GM12878 (cell line): ENCODE measurements at regions not wholly inside any gene's neighbourhood (a gene's known extent, or its start where the extent isn't known, plus 50 kb on each side); places are given as distances from the start of the nearest gene placed in this dataset.

Experiments
- ATAC-seq: fragments of 200-7000 bp; cut with Tn5 transposase; 3 replicates; pipeline ENCODE4 v1.9.1; 2020; ENCODE audit warnings: mild to moderate bottlenecking, moderate library complexity
- BruUV-seq: library from RNA; stranded (reverse); fragments of 400-500 nt; replicated peaks from 2 replicates; lab custom pipeline; 2021; lab: Mats Ljungman, UMichigan
- CTCF ChIA-PET: fragments of 300-600 bp; sonication (Branson Sonifier 250); formaldehyde crosslinking; extraction: SDS; loops from one replicate; lab custom pipeline; 2021; ENCODE audit warnings: inconsistent platforms; lab: Yijun Ruan, JAX
- POLR2A ChIA-PET: fragments of 350-600 bp; formaldehyde crosslinking; extraction: SDS; loops from one replicate; lab custom pipeline; 2021; ENCODE audit warnings: inconsistent platforms; lab: Charles Lee
- RAD21 ChIA-PET: fragments of 300-600 bp; sonication (Branson Sonifier 250); formaldehyde crosslinking; loops from one replicate; lab custom pipeline; 2023; ENCODE audit warnings: antibody characterized with exemption; ENCODE audit not compliant: unreplicated experiment; lab: Charles Lee
- SMC1A ChIA-PET: fragments of 300-600 bp; sonication (Branson Sonifier 250); formaldehyde crosslinking; loops from one replicate; lab custom pipeline; 2023; ENCODE audit not compliant: unreplicated experiment, uncharacterized antibody; lab: Charles Lee
- DNase-seq: peaks from one replicate; pipeline ENCODE4 v3.0.0-alpha.2; 2011; ENCODE audit warnings: low read depth, low spot score
- FAIRE-seq: peaks from 3 replicates; lab custom pipeline; 2011; peaks lifted over from hg19 to GRCh38; lab: Jason Lieb, UNC
- H2AFZ ChIP-seq: 2 replicates; pipeline ENCODE4 v1.6.0; 2011; ENCODE audit warnings: low read depth, low read length, control low read depth; ENCODE audit not compliant: control insufficient read depth
- H3K27ac ChIP-seq: 2 replicates; pipeline ENCODE4 v1.5.1; 2011; ENCODE audit warnings: control low read depth; ENCODE audit not compliant: control insufficient read depth, insufficient read depth
- H3K27me3 ChIP-seq, 2 experiments: replicated peaks in 1 of 2; 2 replicates each; pipeline versions ENCODE4 v1.6.0 to v1.6.1; 2011; ENCODE audit warnings: low read length in 1 of 2; ENCODE audit not compliant: control insufficient read depth in 2 of 2, insufficient read depth in 2 of 2
- H3K36me3 ChIP-seq, 2 experiments: 2 replicates each; pipeline ENCODE4 v1.5.1; 2011; ENCODE audit warnings: low read length in 1 of 2; ENCODE audit not compliant: control insufficient read depth in 2 of 2, insufficient read depth in 2 of 2
- H3K4me1 ChIP-seq: 2 replicates; pipeline ENCODE4 v1.6.1; 2011; ENCODE audit warnings: mild to moderate bottlenecking, low read length, moderate library complexity, mixed read lengths; ENCODE audit not compliant: control insufficient read depth, insufficient read depth
- H3K4me2 ChIP-seq: 2 replicates; pipeline ENCODE4 v1.6.0; 2011; ENCODE audit warnings: control low read depth; ENCODE audit not compliant: control insufficient read depth, insufficient read depth
- H3K4me3 ChIP-seq: fragments of 200-600 bp; sonication (generic); 2 replicates; pipeline ENCODE4 v1.5.1; 2016
- H3K79me2 ChIP-seq: 2 replicates; pipeline ENCODE4 v1.6.0; 2011; ENCODE audit warnings: low read length; ENCODE audit not compliant: control insufficient read depth, insufficient read depth
- H3K9ac ChIP-seq: 2 replicates; pipeline ENCODE4 v1.8.0; 2011; ENCODE audit warnings: low read length, control low read depth, mixed read lengths; ENCODE audit not compliant: control insufficient read depth, insufficient read depth
- H3K9me3 ChIP-seq: replicated peaks from 3 replicates; pipeline ENCODE4 v1.5.1; 2011; ENCODE audit warnings: mild to moderate bottlenecking, low read length; ENCODE audit not compliant: control insufficient read depth, insufficient read depth
- H4K20me1 ChIP-seq: 2 replicates; pipeline ENCODE4 v1.6.0; 2011; ENCODE audit not compliant: control insufficient read depth, insufficient read depth
- ASH2L ChIP-seq: fragments of 300-600, 200-600 bp; sonication (generic); IDR thresholded peaks from 2 replicates; pipeline ENCODE4 v1.6.1; 2017; ENCODE audit warnings: low read depth, mild to moderate bottlenecking, borderline replicate concordance
- BACH1 ChIP-seq: fragments of 450-650 bp; IDR thresholded peaks from 2 replicates; pipeline ENCODE4 v1.6.1; 2017; ENCODE audit warnings: mild to moderate bottlenecking, borderline replicate concordance
- BCL11A ChIP-seq: IDR thresholded peaks from 2 replicates; pipeline ENCODE4 v1.6.1; 2011; ENCODE audit warnings: low read depth, low read length
- CEBPB ChIP-seq, 2 experiments: fragments of 150-350 bp in 1 of 2; IDR thresholded peaks; 2 replicates each; pipeline ENCODE4 v1.6.1; 2012 to 2014; ENCODE audit warnings: low read depth in 2 of 2, low read length in 2 of 2, borderline replicate concordance in 1 of 2, inconsistent platforms in 1 of 2
- CHD4 ChIP-seq: fragments of 200-600 bp; sonication (generic); IDR thresholded peaks from 2 replicates; pipeline ENCODE4 v1.6.1; 2016; ENCODE audit warnings: mild to moderate bottlenecking
- CREM ChIP-seq: IDR thresholded peaks from 2 replicates; pipeline ENCODE4 v1.6.1; 2014; ENCODE audit warnings: antibody characterized with exemption, low read depth
- DPF2 ChIP-seq: fragments of 450-650 bp; IDR thresholded peaks from 2 replicates; pipeline ENCODE4 v1.6.1; 2017; ENCODE audit warnings: mild to moderate bottlenecking
- EGR1 ChIP-seq, 2 experiments: IDR thresholded peaks; 1 replicate in 1 of 2; 2 replicates in 1 of 2; pipeline ENCODE4 v1.6.1; 2011 to 2012; ENCODE audit warnings: low read depth in 2 of 2, low read length in 2 of 2, borderline replicate concordance in 1 of 2, mild to moderate bottlenecking in 1 of 2, moderate library complexity in 1 of 2
- FOS ChIP-seq: IDR thresholded peaks from 3 replicates; pipeline ENCODE4 v1.6.1; 2011; ENCODE audit warnings: borderline replicate concordance; ENCODE audit not compliant: insufficient read length; ENCODE audit errors: extremely low read depth
- MEF2B ChIP-seq: fragments of 450-650 bp; IDR thresholded peaks from 2 replicates; pipeline ENCODE4 v1.6.1; 2018; ENCODE audit warnings: mild to moderate bottlenecking, moderate library complexity; ENCODE audit not compliant: partially characterized antibody, poor library complexity, severe bottlenecking
- NR2C1 ChIP-seq: fragments of 450-650 bp; IDR thresholded peaks from 2 replicates; pipeline ENCODE4 v1.6.1; 2017; ENCODE audit warnings: antibody characterized with exemption, mild to moderate bottlenecking, moderate library complexity
- NR2F1 ChIP-seq: fragments of 450-650 bp; conservative IDR thresholded peaks from 2 replicates; pipeline ENCODE4 v1.6.1; 2017; ENCODE audit warnings: mild to moderate bottlenecking
- TAF1 ChIP-seq: IDR thresholded peaks from 2 replicates; pipeline ENCODE4 v1.6.1; 2011; ENCODE audit warnings: mild to moderate bottlenecking, low read depth, low read length, borderline replicate concordance
- TCF3 ChIP-seq: IDR thresholded peaks from 2 replicates; pipeline ENCODE4 v1.6.1; 2012; ENCODE audit warnings: low read depth, mild to moderate bottlenecking, low read length, borderline replicate concordance; ENCODE audit not compliant: insufficient read depth
- TCF7 ChIP-seq: IDR thresholded peaks from 2 replicates; pipeline ENCODE4 v1.6.1; 2014; ENCODE audit warnings: antibody characterized with exemption, borderline replicate concordance
- WGBS: methylation state at CpG from one replicate; pipeline ENCODE4 v1.1.6; 2016; ENCODE audit warnings: low lambda C conversion rate; ENCODE audit not compliant: insufficient replicate concordance, insufficient coverage; ENCODE audit errors: missing lambda C conversion rate; 5-methylcytosine and 5-hydroxymethylcytosine counted together
- in situ Hi-C: fragments of 300-500 bp; cut with MboI; formaldehyde crosslinking; loops from 9 replicates; pipeline ENCODE4 v1.14.3; 2018; ENCODE audit warnings: mixed read lengths
- intact Hi-C: fragments of 100-400 bp; cut with micrococcal nuclease; formaldehyde crosslinking; loops from one replicate; pipeline ENCODE4 v1.14.2; 2022; ENCODE audit not compliant: unreplicated experiment
- TF ChIP-seq, protein P1 (sequence below): IDR thresholded peaks from 2 replicates; pipeline ENCODE4 v1.6.1; 2011; ENCODE audit warnings: low read depth, mild to moderate bottlenecking, low read length, moderate library complexity, borderline replicate concordance; ENCODE audit errors: extremely low read depth
- TF ChIP-seq, protein P2 (sequence below): fragments of 450-650 bp; IDR thresholded peaks from 2 replicates; pipeline ENCODE4 v1.6.1; 2016; ENCODE audit warnings: mild to moderate bottlenecking, moderate library complexity, borderline replicate concordance
- TF ChIP-seq, protein P3 (sequence below): fragments of 450-650 bp; IDR thresholded peaks from 2 replicates; pipeline ENCODE4 v1.6.1; 2017; ENCODE audit warnings: mild to moderate bottlenecking, low read depth, inconsistent platforms; ENCODE audit not compliant: poor library complexity, severe bottlenecking

DNA sequence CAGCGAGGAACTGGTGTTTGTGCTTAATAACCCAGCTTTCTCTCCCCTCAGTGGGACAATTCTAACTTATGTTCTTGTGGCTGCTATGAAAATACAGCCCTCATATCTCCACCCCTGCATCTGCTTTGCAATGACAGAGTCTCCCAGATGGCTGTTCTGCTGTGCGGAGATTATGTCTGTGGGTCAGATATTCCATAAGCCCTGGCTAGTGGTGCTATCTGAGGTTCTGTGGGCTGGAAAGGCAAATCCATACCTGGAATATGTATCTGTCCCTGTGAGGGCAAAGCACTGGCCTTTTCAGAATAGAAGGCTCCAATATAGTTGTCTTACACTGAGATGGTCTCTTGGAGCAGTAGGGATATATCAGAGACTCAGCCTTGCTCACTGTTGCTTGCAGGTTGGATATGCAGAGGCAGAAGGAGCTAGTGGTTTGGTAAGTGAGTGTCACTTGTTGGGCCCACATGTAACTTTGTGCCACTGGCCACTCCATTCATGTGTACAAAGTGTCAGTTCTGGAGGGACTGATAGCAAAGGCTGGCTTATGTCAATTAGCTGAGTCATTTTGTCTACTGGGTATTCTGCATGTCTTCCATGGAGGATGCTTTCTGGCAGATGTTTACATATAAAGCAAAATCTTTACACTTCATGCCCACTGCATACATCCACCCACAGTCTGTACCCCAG lies 246.6 kb downstream of the FAM76B start:
- Histone ChIP-seq H3K27me3 (no peaks in the 10 kb centered on the region; a peak in 1 of 4 replicates), H3K4me3 (no peak overlapping the region), H3K79me2 (no peaks in the 10 kb centered on the region), H2AFZ (no peak overlapping the region), H3K4me1 (no peaks in the 10 kb centered on the region), H3K4me2 (no peak overlapping the region), H3K9me3 (no peaks in the 10 kb centered on the region), H3K9ac (no peak overlapping the region), H3K36me3 (no peaks in the 10 kb centered on the region), H3K27ac (no peak overlapping the region), H4K20me1 (no peaks in the 10 kb centered on the region)
- FAIRE-seq (no peak), DNase-seq (no peak), ATAC-seq (no peak)
- 64% methylated on average over 2 of the region's 2 CpGs for WGBS
- no TSS peak for BruUV-seq
- POLR2A ChIA-PET: no interaction called here
- RAD21 ChIA-PET: interaction anchor here (4.2 kb wide), 1 partner anchor 162 kb away, joined by 22 read pairs; no protein-coding TSS in a partner anchor
- CTCF ChIA-PET: interaction anchor here (1.1 to 4.2 kb wide), 3 partner anchors 10 to 163 kb away, joined by 3 to 36 read pairs (median 24); no protein-coding TSS in a partner anchor
- SMC1A ChIA-PET: interaction anchor here (0.7 to 8.1 kb wide), 4 partner anchors 13 to 1684 kb away, joined by 3 to 55 read pairs (median 4); no protein-coding TSS in a partner anchor
- in situ Hi-C loops: no loop called here
- intact Hi-C loops: no loop called here
- TF ChIP-seq TAF1 (no peak), EGR1 (IDR thresholded peaks at IDR 0.05; ENCODE audit: borderline replicate concordance in 1 of 2, low read depth in 2 of 2, low read length in 2 of 2) (no peak), TCF7 (no peak), MEF2B (no peak), CEBPB (IDR thresholded peaks at IDR 0.05; ENCODE audit: borderline replicate concordance in 1 of 2, low read depth in 2 of 2, low read length in 2 of 2) (no peak), BCL11A (no peak), TCF3 (no peak), NR2F1 (no peak), FOS (no peak), DPF2 (no peak), ASH2L (no peak), CREM (no peak), CHD4 (no peak), BACH1 (no peak), NR2C1 (no peak)
- TF ChIP-seq, protein P1, sequence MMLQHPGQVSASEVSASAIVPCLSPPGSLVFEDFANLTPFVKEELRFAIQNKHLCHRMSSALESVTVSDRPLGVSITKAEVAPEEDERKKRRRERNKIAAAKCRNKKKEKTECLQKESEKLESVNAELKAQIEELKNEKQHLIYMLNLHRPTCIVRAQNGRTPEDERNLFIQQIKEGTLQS: no peak
- TF ChIP-seq, protein P2, sequence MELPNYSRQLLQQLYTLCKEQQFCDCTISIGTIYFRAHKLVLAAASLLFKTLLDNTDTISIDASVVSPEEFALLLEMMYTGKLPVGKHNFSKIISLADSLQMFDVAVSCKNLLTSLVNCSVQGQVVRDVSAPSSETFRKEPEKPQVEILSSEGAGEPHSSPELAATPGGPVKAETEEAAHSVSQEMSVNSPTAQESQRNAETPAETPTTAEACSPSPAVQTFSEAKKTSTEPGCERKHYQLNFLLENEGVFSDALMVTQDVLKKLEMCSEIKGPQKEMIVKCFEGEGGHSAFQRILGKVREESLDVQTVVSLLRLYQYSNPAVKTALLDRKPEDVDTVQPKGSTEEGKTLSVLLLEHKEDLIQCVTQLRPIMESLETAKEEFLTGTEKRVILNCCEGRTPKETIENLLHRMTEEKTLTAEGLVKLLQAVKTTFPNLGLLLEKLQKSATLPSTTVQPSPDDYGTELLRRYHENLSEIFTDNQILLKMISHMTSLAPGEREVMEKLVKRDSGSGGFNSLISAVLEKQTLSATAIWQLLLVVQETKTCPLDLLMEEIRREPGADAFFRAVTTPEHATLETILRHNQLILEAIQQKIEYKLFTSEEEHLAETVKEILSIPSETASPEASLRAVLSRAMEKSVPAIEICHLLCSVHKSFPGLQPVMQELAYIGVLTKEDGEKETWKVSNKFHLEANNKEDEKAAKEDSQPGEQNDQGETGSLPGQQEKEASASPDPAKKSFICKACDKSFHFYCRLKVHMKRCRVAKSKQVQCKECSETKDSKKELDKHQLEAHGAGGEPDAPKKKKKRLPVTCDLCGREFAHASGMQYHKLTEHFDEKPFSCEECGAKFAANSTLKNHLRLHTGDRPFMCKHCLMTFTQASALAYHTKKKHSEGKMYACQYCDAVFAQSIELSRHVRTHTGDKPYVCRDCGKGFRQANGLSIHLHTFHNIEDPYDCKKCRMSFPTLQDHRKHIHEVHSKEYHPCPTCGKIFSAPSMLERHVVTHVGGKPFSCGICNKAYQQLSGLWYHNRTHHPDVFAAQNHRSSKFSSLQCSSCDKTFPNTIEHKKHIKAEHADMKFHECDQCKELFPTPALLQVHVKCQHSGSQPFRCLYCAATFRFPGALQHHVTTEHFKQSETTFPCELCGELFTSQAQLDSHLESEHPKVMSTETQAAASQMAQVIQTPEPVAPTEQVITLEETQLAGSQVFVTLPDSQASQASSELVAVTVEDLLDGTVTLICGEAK: no peak
- TF ChIP-seq, protein P3, sequence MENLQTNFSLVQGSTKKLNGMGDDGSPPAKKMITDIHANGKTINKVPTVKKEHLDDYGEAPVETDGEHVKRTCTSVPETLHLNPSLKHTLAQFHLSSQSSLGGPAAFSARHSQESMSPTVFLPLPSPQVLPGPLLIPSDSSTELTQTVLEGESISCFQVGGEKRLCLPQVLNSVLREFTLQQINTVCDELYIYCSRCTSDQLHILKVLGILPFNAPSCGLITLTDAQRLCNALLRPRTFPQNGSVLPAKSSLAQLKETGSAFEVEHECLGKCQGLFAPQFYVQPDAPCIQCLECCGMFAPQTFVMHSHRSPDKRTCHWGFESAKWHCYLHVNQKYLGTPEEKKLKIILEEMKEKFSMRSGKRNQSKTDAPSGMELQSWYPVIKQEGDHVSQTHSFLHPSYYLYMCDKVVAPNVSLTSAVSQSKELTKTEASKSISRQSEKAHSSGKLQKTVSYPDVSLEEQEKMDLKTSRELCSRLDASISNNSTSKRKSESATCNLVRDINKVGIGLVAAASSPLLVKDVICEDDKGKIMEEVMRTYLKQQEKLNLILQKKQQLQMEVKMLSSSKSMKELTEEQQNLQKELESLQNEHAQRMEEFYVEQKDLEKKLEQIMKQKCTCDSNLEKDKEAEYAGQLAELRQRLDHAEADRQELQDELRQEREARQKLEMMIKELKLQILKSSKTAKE: no peak
